ENCODE measurements at regions not wholly inside any gene's neighbourhood (a gene's known extent, or its start where the extent isn't known, plus 50 kb on each side); places are given as distances from the start of the nearest gene placed in this dataset.
"Not testable (repeated sequence)": the region's sequence is repeated elsewhere in the genome, so short reads cannot be mapped to it uniquely, and the experiment has no call there.

- H3K9ac ChIP-seq (ENCODE audit: low read length), result peak overlapping the region; percentile 59
- no peak overlapping the region for H3K27ac ChIP-seq (ENCODE audit: low read length)
Measured at GRCh38 chr10:46106410-46107255, 60.6 kb upstream of the MSMB start.

GRCh38 chr10:46108158-46108499 is 62.1 kb upstream of the MSMB start:
- H3K4me2 ChIP-seq (ENCODE audit: low read length); H3K9ac ChIP-seq (ENCODE audit: low read length); H3K4me3 ChIP-seq (ENCODE audit: low read length); H2AFZ ChIP-seq (ENCODE audit: low read depth, low read length); H3K79me2 ChIP-seq (ENCODE audit: low read length); H3K4me1 ChIP-seq (ENCODE audit: low read length); H3K9me3 ChIP-seq (ENCODE audit: insufficient read depth, low read length); H3K27me3 ChIP-seq (ENCODE audit: low read depth, low read length); H4K20me1 ChIP-seq (ENCODE audit: insufficient read depth, low read length); H3K27ac ChIP-seq (ENCODE audit: low read length); H3K36me3 ChIP-seq (replicated peaks; ENCODE audit: low read depth, low read length): not testable (repeated sequence)

More at GRCh38 chr10:46106410-46107255, 60.6 kb upstream of the MSMB start:
- Histone ChIP-seq H3K27me3 (ENCODE audit: low read depth, low read length) (peaks cover 5% of the 10 kb centered on the region; the same call in 1 of the 2 replicates), H3K36me3 (replicated peaks; ENCODE audit: low read depth, low read length) (no peaks in the 10 kb centered on the region), H2AFZ (ENCODE audit: low read depth, low read length) (peak overlapping the region; percentile 46), H3K4me2 (ENCODE audit: low read length) (peak overlapping the region; percentile 70), H3K4me3 (ENCODE audit: low read length) (peak overlapping the region; percentile 74), H3K9me3 (ENCODE audit: insufficient read depth, low read length) (no peaks in the 10 kb centered on the region), H4K20me1 (ENCODE audit: insufficient read depth, low read length) (no peaks in the 10 kb centered on the region), H3K4me1 (ENCODE audit: low read length) (peaks cover 5% of the 10 kb centered on the region), H3K79me2 (ENCODE audit: low read length) (no peaks in the 10 kb centered on the region)
- TF ChIP-seq CTCF (IDR thresholded peaks at IDR 0.05; ENCODE audit: low read depth, low read length) (no peak), EZH2phosphoT487 (IDR thresholded peaks at IDR 0.05; ENCODE audit: low read depth) (no peak)

- H4K20me1 ChIP-seq (ENCODE audit: insufficient read depth, low read length); H3K4me2 ChIP-seq (ENCODE audit: low read length); H3K9me3 ChIP-seq (ENCODE audit: insufficient read depth, low read length); H3K27me3 ChIP-seq (ENCODE audit: low read depth, low read length); H3K36me3 ChIP-seq (replicated peaks; ENCODE audit: low read depth, low read length); H2AFZ ChIP-seq (ENCODE audit: low read depth, low read length); H3K4me3 ChIP-seq (ENCODE audit: low read length); H3K9ac ChIP-seq (ENCODE audit: low read length); H3K4me1 ChIP-seq (ENCODE audit: low read length); H3K27ac ChIP-seq (ENCODE audit: low read length); H3K79me2 ChIP-seq (ENCODE audit: low read length): not testable (repeated sequence)
Measured at GRCh38 chr10:46154271-46154670, 108.2 kb upstream of the MSMB start.

- not testable (repeated sequence) for H3K9ac ChIP-seq (ENCODE audit: low read length); H2AFZ ChIP-seq (ENCODE audit: low read depth, low read length); H3K36me3 ChIP-seq (replicated peaks; ENCODE audit: low read depth, low read length); H3K27ac ChIP-seq (ENCODE audit: low read length); H3K79me2 ChIP-seq (ENCODE audit: low read length); H3K9me3 ChIP-seq (ENCODE audit: insufficient read depth, low read length); H3K27me3 ChIP-seq (ENCODE audit: low read depth, low read length); H3K4me3 ChIP-seq (ENCODE audit: low read length); H3K4me2 ChIP-seq (ENCODE audit: low read length); H4K20me1 ChIP-seq (ENCODE audit: insufficient read depth, low read length); H3K4me1 ChIP-seq (ENCODE audit: low read length)
Measured at GRCh38 chr10:46154683-46155082, 108.6 kb upstream of the MSMB start.

DNA sequence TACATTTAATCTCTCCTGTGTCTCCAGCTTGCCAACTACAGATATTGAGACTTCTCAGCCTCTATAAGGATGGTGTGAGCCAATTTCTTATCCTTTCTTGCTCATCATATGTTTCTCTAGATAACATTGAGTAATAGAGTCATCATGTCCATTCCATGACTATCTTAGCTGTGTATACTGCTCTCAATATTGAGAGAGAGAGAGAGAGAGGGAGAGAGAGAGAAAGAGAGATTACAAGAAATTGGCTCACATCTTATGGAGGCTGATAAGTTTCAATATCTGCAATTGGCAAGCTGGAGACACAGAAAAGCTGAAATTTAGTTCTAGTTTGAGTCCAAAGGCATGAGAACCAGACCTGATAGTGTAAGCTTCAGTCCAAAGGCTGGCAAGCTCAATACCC is 110.8 kb upstream of the MSMB start:
- not testable (repeated sequence) for H2AFZ ChIP-seq (ENCODE audit: low read depth, low read length); H3K4me2 ChIP-seq (ENCODE audit: low read length); H3K79me2 ChIP-seq (ENCODE audit: low read length); H3K27me3 ChIP-seq (ENCODE audit: low read depth, low read length); H3K9ac ChIP-seq (ENCODE audit: low read length); H3K9me3 ChIP-seq (ENCODE audit: insufficient read depth, low read length); H3K36me3 ChIP-seq (replicated peaks; ENCODE audit: low read depth, low read length); H3K4me1 ChIP-seq (ENCODE audit: low read length); H3K27ac ChIP-seq (ENCODE audit: low read length); H3K4me3 ChIP-seq (ENCODE audit: low read length); H4K20me1 ChIP-seq (ENCODE audit: insufficient read depth, low read length)

- no peak overlapping the region for H3K4me2 ChIP-seq (ENCODE audit: low read length)
- H3K27ac ChIP-seq (ENCODE audit: low read length), result no peak overlapping the region
- H3K9ac ChIP-seq (ENCODE audit: low read length), result no peak overlapping the region
- H4K20me1 ChIP-seq (ENCODE audit: insufficient read depth, low read length), result no peaks in the 10 kb centered on the region
- H2AFZ ChIP-seq (ENCODE audit: low read depth, low read length), result no peak overlapping the region
- H3K4me3 ChIP-seq (ENCODE audit: low read length), result no peak overlapping the region
- no peaks in the 10 kb centered on the region for H3K9me3 ChIP-seq (ENCODE audit: insufficient read depth, low read length)
- no peaks in the 10 kb centered on the region for H3K4me1 ChIP-seq (ENCODE audit: low read length)
- H3K27me3 ChIP-seq (ENCODE audit: low read depth, low read length), result no peaks in the 10 kb centered on the region
- no peaks in the 10 kb centered on the region for H3K36me3 ChIP-seq (replicated peaks; ENCODE audit: low read depth, low read length)
- H3K79me2 ChIP-seq (ENCODE audit: low read length), result no peaks in the 10 kb centered on the region
- TF ChIP-seq EZH2phosphoT487 (IDR thresholded peaks at IDR 0.05; ENCODE audit: low read depth) (no peak), CTCF (IDR thresholded peaks at IDR 0.05; ENCODE audit: low read depth, low read length) (no peak)
Measured at GRCh38 chr10:46169736-46170135, 117.1 kb upstream of the ANTXRL start.
